ENCODE measurements at regions not wholly inside any gene's neighbourhood (a gene's known extent, or its start where the extent isn't known, plus 50 kb on each side); places are given as distances from the start of the nearest gene placed in this dataset.
A peak's percentile ranks its signal among the peaks of the same experiment; 100 is the strongest.

DNA sequence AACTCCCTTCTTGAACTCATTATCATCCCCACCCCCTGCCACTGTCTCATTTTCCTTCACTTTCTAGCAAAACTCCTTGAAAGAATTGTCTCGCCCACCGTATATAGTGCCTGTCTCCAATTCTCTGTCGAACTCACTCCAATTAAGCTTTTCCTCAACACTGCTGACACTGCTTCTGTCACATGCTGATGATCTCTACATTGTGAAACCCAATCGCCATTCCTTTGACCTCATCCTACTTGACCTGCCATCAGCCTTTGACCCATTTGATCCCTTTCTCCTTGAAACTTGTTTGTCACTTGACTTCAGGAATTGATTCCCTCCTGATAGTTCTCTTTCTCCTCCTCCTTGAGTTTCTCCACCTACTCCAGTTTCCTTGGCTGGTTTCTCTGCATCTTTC lies 54.8 kb downstream of the CCDC71L start:
- no peak for DNase-seq

DNA sequence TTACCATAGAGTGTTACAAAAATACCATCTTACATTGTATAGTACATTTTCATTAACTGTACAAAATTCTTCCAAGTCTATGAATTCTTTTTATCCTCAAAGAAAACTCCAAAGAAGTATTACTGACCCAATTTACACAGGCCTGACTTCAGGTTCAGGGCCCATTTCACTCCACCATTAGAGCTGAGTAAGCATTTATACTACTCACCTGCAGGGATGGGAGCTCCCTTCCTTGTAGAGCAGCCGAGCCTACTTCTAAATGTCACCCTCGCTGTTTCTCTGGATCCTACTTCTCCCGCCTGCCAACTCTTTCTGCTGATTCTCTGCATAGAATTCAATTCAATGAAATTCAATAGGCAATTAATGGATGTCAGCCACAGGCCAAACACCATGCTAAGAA lies 56.0 kb downstream of the CCDC71L start:
- no peak for DNase-seq

DNA sequence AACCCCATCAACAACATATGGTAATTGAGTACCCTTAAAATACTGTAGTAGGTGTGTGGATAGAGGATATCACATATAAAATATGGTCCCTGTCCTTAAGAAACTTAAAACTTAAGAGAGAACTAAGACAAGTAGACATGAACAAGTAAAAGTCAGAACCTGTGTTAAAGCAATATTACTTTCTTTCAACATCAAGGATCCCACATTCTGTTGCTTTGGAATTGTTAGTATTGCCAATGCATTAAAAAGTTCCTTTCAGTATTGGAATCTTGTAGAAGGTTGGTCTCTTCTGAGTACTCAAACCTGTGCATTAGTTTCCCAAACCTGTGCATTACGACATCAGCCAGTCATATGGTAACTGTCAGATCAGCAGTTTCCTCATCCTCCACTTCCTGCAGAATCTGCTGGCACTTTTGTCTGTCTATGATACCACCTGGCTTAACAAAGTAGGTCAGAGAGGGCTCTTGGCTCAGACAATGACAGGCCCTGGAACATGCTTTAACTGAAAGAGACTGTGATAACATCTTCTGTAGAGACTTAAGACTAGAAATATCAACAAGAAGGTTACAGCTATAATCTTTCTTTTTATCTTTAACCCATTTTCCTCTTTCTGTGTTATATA lies 56.5 kb downstream of the CCDC71L start:
- peak; percentile 22 for DNase-seq

DNA sequence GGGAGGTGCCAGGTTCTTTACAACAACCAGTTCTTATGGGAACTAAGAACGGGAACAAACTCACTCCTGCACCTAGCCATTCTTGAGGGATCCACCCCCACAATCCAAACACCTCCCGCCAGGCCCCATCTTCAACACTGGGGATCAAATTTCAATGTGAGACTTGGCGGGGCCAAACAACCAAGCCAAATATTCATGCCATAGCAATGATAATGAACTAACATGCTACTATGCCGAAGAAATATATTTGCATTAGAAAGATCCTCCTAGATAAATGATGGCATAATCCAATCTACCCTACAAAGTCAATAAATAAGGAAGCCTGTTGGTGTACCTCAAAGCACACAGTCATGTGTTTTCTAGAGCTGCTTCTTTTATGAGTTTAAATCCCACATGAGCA lies 57.6 kb downstream of the CCDC71L start:
- no peak for DNase-seq

- DNase-seq: no peak
Measured at GRCh38 chr7:106602062-106602461, 58.9 kb downstream of the CCDC71L start.

DNA sequence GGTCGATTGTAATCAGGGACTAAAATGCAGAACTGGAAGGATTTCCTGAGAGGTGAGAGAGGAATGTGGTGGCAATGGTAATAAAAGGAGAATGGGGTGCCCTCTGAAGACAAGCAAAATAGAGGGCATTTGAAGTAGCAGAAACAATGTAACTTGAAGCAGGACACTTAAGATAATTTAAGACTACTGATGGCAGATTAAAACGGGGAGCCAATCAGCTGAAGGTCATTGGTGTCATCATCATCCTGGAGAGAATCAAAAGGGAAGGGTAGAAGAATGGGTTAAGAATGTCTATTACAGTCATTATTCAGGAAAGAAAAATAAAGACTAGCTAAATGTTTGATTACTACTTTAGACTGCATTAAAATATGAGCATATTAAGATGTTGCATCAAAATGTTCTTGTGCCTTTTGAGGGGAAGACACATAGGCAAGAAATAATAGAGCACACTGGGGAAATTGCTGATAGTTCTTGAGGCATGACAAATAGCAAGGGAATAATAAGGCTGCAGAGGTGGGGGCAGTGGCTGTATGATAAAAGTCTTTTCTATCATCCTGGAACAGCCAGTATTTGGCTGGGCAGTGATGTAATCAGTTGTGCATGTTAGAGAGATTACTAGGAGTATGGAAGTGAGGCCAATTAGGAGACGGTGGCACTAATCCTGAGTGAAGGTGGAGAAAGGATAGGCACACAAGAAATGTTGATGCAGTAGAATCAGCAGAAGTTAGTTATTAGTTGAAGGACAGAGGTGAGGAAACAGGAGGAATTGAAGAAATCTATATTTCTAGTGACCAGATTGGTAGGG lies 60.2 kb downstream of the CCDC71L start:
- no peak for DNase-seq

DNA sequence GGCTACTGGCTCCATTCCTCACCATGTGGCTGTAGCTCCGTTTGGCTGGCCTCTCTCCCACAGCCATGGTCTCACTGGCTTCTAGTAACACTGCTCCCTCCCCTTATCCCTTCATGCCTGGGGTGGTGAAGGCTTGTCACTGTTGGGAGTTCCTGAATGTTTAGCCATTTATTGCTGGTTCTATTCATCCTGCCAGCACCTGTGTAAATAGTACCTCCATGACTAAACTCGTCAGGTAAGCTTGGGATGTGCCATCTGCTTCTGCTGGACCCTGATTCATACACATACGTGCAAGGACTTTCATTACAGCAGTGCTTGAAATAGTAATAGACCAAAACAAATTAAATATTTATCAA lies 61.6 kb downstream of the CCDC71L start:
- DNase-seq: no peak

DNA sequence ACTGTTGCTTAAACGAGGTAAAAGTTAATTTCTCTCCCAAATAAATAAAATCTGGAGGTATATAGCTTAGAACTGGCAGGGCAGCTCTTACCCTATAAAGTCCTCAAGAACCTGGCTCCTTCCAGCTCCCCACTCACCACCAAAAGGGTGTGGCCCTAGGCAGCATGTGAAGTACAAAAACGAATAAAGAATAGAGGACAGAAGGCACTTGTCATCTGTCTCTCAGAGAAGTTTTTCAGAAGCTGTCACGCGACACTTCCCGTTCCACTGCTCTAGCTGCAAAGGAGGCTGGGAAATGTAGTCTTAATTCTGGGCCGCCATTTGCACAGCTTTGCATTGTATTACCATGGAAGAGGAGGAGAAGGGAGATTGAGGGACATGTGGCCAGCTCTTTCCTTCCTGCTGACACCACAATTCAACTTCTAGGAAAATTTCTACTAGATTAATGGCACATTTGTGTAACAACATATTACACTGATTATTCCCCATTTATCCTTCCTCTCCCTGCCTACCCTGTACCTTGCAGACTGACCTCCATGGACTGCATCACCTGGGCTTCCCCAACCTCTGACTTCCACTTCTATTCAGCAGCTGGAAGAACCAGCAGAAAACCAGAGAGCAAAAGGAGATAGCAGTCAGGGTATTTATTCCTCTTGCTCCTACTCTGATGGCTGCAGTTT lies 62.2 kb downstream of the CCDC71L start:
- peak; percentile 74 for DNase-seq

DNA sequence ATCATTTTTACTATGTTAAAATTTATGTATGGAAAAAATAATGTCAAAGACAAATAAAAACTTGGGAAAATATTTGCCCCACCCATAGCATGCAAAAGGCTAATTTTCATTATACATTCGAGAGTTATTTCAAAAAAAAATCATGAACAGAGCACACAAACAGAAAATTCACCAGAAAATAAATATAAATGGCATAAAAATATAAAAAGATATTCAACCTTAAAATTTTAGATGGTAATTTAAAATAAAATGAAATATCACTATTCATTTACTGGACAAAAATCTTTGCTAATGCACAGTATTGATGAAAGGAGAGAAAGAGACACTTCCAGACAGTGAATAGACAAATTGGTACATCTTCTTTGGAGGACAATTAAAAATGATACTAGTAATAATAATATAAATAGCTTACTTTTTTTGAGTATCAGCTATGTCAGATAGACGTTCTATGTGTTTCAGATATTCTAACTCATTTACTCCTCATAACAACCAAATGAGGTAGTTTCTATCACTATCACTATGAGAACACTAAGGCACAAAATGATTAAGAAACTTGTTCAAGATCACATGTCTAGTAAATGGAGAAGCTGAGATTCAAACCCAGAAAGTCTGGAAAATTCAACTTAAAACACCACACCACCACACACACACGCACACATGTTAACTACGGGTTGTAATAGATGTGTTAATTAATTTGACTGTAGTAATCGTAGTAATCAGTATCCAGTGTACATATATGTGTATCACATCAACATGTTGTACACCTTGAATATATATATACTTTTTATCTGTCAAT lies 63.0 kb downstream of the CCDC71L start:
- DNase-seq: no peak

DNA sequence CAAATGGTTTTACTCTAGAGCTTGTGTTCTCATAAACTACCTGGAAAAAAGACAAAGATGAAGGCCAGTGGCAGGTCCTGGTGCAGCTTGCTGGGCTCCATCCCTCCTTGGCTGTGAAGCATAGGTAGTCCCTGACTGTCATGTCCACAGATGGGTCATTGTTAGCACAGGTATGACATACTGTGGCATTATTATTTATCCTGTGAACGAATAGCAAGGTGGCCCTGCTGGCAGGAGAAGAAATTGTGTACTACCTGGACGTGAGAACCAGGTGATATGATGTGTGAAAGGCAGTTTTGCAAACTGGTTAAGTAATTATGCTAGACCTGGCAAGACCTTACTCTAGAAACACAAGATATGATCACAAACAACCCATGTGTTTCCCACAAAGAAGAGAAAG lies 63.9 kb downstream of the CCDC71L start:
- no peak for DNase-seq

DNA sequence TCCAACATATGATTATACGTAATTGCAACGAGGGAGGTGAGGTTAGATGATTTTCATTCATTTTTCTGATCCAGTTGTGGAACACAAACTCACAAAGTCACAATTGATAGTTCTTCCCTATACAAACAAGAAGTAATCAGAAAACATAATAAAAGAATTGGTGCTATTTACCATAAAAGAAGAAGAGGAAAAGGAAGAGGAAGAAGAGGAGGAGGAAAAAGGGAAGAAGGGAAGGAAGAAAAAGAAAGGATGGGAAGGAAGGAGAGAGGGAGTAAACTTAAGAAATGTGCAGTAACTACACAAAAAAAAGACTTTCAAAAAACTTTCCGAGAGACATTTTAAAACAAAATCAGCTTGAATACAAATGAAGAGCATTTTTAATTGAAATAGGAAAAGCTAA lies 65.0 kb downstream of the CCDC71L start:
- DNase-seq: no peak

- no peak for DNase-seq
Measured at GRCh38 chr7:106593028-106593417, 67.9 kb downstream of the CCDC71L start.

- DNase-seq: no peak
Measured at GRCh38 chr7:106592282-106593027, 68.5 kb downstream of the CCDC71L start.

DNA sequence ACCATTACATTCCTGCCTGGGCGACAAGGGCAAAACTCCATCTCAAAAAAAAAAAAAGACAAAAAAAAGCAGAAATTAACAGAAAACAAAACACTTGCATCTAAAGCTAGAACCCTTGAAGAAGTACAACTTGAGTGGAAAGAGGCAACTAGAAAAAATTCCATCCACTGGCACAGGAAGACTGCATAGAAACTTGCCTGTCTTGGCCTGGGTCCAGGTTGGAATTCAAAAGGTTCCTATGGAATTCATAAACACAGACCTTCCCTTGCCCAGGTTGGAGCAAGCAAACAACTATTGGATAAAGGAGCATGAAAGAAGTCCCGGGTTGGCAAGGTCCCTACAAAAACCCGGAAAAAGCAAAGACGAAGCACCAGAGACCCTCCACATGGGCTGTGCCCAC lies 69.8 kb downstream of the CCDC71L start:
- no peak for DNase-seq

GRCh38 chr7:106590209-106590816 lies 70.6 kb downstream of the CCDC71L start:
- DNase-seq: no peak

GRCh38 chr7:106589198-106589879 lies 71.6 kb downstream of the CCDC71L start:
- DNase-seq: no peak

- DNase-seq: no peak
Measured at GRCh38 chr7:106588422-106589197, 72.3 kb downstream of the CCDC71L start.

GRCh38 chr7:106584914-106585759 lies 75.8 kb downstream of the CCDC71L start:
- no peak for DNase-seq

Data from stimulated activated CD4-positive, alpha-beta T cell treated with anti-CD3 and anti-CD28 coated beads, Interleukin-15, amount 100 ng/mL, for 24 hours (primary cell).